Inflammatory macrophage (primary cell): ENCODE measurements at regions not wholly inside any gene's neighbourhood (a gene's known extent, or its start where the extent isn't known, plus 50 kb on each side); places are given as distances from the start of the nearest gene placed in this dataset.
"Not testable (repeated sequence)": the region's sequence is repeated elsewhere in the genome, so short reads cannot be mapped to it uniquely, and the experiment has no call there.

Experiments used
- DNase-seq, 2 donors: peaks; one replicate each; pipeline ENCODE4 v3.0.0-alpha.2; 2020 to 2022

GRCh38 chr3:118126751-118127150 is 907.9 kb downstream of the IGSF11 start:
- DNase-seq: no peak

GRCh38 chr3:118127992-118128391 is 906.7 kb downstream of the IGSF11 start:
- DNase-seq: no peak

- DNase-seq: no peak
Measured at GRCh38 chr3:118128886-118129285, 905.8 kb downstream of the IGSF11 start.

GRCh38 chr3:118137778-118138177 is 896.9 kb downstream of the IGSF11 start:
- DNase-seq: no peak

- no peak for DNase-seq
Measured at GRCh38 chr3:118144919-118145318, 889.7 kb downstream of the IGSF11 start.

GRCh38 chr3:118146658-118147375 is 887.8 kb downstream of the IGSF11 start:
- no peak for DNase-seq

GRCh38 chr3:118151164-118151563 is 883.5 kb downstream of the IGSF11 start:
- no peak for DNase-seq

- DNase-seq: not testable (repeated sequence)
Measured at GRCh38 chr3:118162627-118163588, 871.7 kb downstream of the IGSF11 start.

- DNase-seq: no peak
Measured at GRCh38 chr3:118165413-118165812, 869.2 kb downstream of the IGSF11 start.

- DNase-seq: no peak
Measured at GRCh38 chr3:118167571-118167970, 867.1 kb downstream of the IGSF11 start.

GRCh38 chr3:118168175-118168574 is 866.5 kb downstream of the IGSF11 start:
- DNase-seq: no peak

GRCh38 chr3:118171236-118171852 is 863.3 kb downstream of the IGSF11 start:
- no peak for DNase-seq

GRCh38 chr3:118180853-118181252 is 853.8 kb downstream of the IGSF11 start:
- DNase-seq: no peak

GRCh38 chr3:118181274-118181673 is 853.4 kb downstream of the IGSF11 start:
- no peak for DNase-seq

GRCh38 chr3:118186051-118186450 is 848.6 kb downstream of the IGSF11 start:
- no peak for DNase-seq

GRCh38 chr3:118187221-118187620 is 847.4 kb downstream of the IGSF11 start:
- no peak for DNase-seq

GRCh38 chr3:118196183-118196582 is 838.5 kb downstream of the IGSF11 start:
- DNase-seq: no peak

- no peak for DNase-seq
Measured at GRCh38 chr3:118199044-118199443, 835.6 kb downstream of the IGSF11 start.

GRCh38 chr3:118204052-118204656 is 830.5 kb downstream of the IGSF11 start:
- no peak for DNase-seq

- no peak for DNase-seq
Measured at GRCh38 chr3:118207271-118207670, 827.4 kb downstream of the IGSF11 start.

GRCh38 chr3:118208642-118209041 is 826.0 kb downstream of the IGSF11 start:
- no peak for DNase-seq

GRCh38 chr3:118213892-118214291 is 820.8 kb downstream of the IGSF11 start:
- no peak for DNase-seq

- DNase-seq: no peak
Measured at GRCh38 chr3:118226206-118226605, 808.4 kb downstream of the IGSF11 start.
